Naive B cell (primary cell): ENCODE measurements at regions not wholly inside any gene's neighbourhood (a gene's known extent, or its start where the extent isn't known, plus 50 kb on each side); places are given as distances from the start of the nearest gene placed in this dataset.
"Not testable (repeated sequence)": the region's sequence is repeated elsewhere in the genome, so short reads cannot be mapped to it uniquely, and the experiment has no call there.

Experiments
- ATAC-seq, 2 donors: fragments of 150-1000 bp; cut with Tn5 transposase; 2 replicates each; pipeline ENCODE4 v1.10.0; 2021; ENCODE audit warnings: low read depth in 2 of 2, mild to moderate bottlenecking in 2 of 2, moderate library complexity in 2 of 2
- DNase-seq: peaks from one replicate; pipeline ENCODE4 v3.0.0; 2022
- H3K27ac Mint-ChIP-seq, 6 donors: one replicate each; pipeline ENCODE4 v1.8.0; 2020 to 2022; ENCODE audit warnings: mild to moderate bottlenecking in 6 of 6, mixed read lengths in 6 of 6, moderate library complexity in 5 of 6, inconsistent platforms in 2 of 6
- H3K27me3 Mint-ChIP-seq, 3 donors: one replicate each; pipeline ENCODE4 v1.8.0; 2021 to 2022; ENCODE audit warnings: mixed read lengths in 3 of 3, mild to moderate bottlenecking in 1 of 3
- H3K36me3 Mint-ChIP-seq, 2 donors: one replicate each; pipeline ENCODE4 v1.8.0; 2020 to 2022; ENCODE audit warnings: mixed read lengths in 2 of 2, inconsistent platforms in 1 of 2, mild to moderate bottlenecking in 1 of 2
- H3K4me1 Mint-ChIP-seq, 3 donors: one replicate each; pipeline ENCODE4 v1.8.0; 2020 to 2022; ENCODE audit warnings: mixed read lengths in 3 of 3, inconsistent platforms in 1 of 3, mild to moderate bottlenecking in 1 of 3, moderate library complexity in 1 of 3
- H3K4me3 Mint-ChIP-seq, 8 donors: one replicate each; pipeline ENCODE4 v1.8.0; 2020 to 2022; ENCODE audit warnings: mild to moderate bottlenecking in 8 of 8, mixed read lengths in 8 of 8, moderate library complexity in 8 of 8, inconsistent platforms in 2 of 8
- H3K9me3 Mint-ChIP-seq, 7 donors: one replicate each; pipeline ENCODE4 v1.8.0; 2020 to 2022; ENCODE audit warnings: mixed read lengths in 7 of 7, mild to moderate bottlenecking in 5 of 7, inconsistent platforms in 2 of 7, moderate library complexity in 1 of 7

DNA sequence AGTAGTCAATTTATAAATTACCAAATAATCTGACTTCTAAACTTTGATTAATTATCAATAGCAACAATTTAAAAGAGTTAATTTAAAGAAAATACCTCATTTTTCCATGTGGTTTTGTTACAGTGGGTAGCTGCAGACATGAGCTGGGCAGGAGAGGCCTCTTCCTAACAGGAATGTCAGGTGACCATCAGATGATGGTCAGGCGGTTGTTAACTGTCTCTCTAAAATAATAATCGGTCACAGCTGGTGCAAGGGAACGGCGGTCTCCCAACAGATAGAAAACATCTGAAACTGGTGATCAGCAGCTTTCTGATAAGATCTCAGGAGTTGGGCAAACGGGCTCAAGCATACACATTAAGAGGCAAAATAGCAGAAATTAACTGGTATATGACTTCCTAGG, 342.7 kb upstream of the CYLC2 start:
- Mint-ChIP-seq H3K36me3 (no peaks in the 10 kb centered on the region), H3K27ac (no peak overlapping the region), H3K9me3 (peaks cover 0 to 7% (median 0%) of the 10 kb centered on the region in 7 donors), H3K4me3 (no peak overlapping the region), H3K27me3 (no peaks in the 10 kb centered on the region), H3K4me1 (no peaks in the 10 kb centered on the region)
- ATAC-seq, result no peak
- DNase-seq, result no peak

DNA sequence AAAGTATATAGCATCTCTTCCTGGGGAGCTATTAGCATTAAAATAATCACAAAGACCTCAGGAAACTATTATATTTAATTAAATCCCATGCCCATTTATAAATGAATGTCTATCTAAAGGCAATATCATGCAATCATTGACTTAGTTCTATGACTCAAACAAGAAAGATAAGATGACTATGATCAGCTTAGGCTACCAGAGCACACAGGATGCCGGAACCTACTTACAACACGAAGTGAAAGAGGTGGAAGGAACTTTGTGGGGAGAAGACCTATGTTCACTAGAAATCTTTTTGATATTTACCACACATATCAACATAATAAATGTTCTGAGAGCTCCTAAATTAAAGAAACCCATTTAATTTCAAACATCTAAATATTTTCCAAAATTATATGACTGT, 344.2 kb upstream of the CYLC2 start:
- no peak for DNase-seq
- Mint-ChIP-seq H3K9me3 (peaks cover 0 to 7% (median 0%) of the 10 kb centered on the region in 7 donors), H3K27me3 (no peaks in the 10 kb centered on the region)

GRCh38 chr9:102642651-102643050, 352.5 kb upstream of the CYLC2 start:
- Mint-ChIP-seq H3K36me3 (no peaks in the 10 kb centered on the region), H3K27ac (no peak overlapping the region)

More for the DNA sequence above, 344.2 kb upstream of the CYLC2 start:
- Mint-ChIP-seq H3K36me3 (no peaks in the 10 kb centered on the region), H3K27ac (no peak overlapping the region), H3K4me3 (no peak overlapping the region), H3K4me1 (no peaks in the 10 kb centered on the region)
- ATAC-seq, result no peak

DNA sequence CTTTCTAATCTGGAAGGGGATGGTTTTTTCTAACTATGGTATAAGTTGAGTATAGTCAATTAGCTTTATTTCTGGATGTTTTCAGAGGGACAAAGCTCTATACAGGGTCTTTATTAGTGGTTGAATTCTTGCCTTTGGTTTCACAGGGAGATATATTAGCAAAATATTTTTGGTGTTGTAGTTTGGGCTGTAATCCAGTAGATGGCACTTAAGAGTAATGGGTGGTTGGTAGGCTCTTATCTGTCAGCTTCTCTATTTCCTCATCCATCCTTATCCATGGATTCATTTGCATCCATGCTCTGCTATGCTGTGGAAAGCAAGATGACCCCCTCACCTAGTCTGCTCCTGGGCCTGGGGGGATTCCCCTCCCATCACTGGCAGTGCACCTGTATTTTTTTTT, 363.6 kb upstream of the CYLC2 start:
- peak overlapping the region in 1 of 8 donors; percentile 16 for H3K4me3 Mint-ChIP-seq
- ATAC-seq (no peak), DNase-seq (no peak)
- H3K27ac Mint-ChIP-seq, result no peak overlapping the region
- no peaks in the 10 kb centered on the region for H3K27me3 Mint-ChIP-seq
- no peaks in the 10 kb centered on the region for H3K4me1 Mint-ChIP-seq
- H3K36me3 Mint-ChIP-seq, result no peaks in the 10 kb centered on the region
- peaks cover 0 to 11% (median 5%) of the 10 kb centered on the region in 7 donors for H3K9me3 Mint-ChIP-seq

More at GRCh38 chr9:102642651-102643050, 352.5 kb upstream of the CYLC2 start:
- H3K4me3 Mint-ChIP-seq, result no peak overlapping the region
- peaks cover 0 to 5% (median 0%) of the 10 kb centered on the region in 7 donors for H3K9me3 Mint-ChIP-seq
- DNase-seq, result no peak
- H3K27me3 Mint-ChIP-seq, result no peaks in the 10 kb centered on the region
- no peak for ATAC-seq
- no peaks in the 10 kb centered on the region for H3K4me1 Mint-ChIP-seq

DNA sequence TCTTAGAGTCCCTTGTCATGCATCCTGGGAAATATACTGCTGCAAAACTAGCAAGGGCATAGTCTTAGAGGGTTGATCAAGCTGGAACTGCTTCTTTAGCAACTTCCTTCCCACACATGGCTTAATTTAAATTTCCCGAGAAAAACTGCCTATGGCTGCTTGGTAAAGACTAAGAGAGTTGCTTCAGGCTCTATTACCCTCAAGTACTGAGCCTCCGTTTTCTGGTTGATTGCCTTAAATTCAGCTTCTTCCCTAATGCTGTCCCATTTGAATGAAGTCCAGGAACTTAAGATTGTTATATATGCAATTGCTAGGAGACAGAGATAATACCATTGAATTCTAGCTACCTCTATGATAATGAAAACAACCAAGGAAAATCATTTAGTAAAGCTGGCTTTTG, 385.7 kb upstream of the CYLC2 start:
- H3K9me3 Mint-ChIP-seq, result peaks cover 0 to 7% (median 0%) of the 10 kb centered on the region in 7 donors

DNA sequence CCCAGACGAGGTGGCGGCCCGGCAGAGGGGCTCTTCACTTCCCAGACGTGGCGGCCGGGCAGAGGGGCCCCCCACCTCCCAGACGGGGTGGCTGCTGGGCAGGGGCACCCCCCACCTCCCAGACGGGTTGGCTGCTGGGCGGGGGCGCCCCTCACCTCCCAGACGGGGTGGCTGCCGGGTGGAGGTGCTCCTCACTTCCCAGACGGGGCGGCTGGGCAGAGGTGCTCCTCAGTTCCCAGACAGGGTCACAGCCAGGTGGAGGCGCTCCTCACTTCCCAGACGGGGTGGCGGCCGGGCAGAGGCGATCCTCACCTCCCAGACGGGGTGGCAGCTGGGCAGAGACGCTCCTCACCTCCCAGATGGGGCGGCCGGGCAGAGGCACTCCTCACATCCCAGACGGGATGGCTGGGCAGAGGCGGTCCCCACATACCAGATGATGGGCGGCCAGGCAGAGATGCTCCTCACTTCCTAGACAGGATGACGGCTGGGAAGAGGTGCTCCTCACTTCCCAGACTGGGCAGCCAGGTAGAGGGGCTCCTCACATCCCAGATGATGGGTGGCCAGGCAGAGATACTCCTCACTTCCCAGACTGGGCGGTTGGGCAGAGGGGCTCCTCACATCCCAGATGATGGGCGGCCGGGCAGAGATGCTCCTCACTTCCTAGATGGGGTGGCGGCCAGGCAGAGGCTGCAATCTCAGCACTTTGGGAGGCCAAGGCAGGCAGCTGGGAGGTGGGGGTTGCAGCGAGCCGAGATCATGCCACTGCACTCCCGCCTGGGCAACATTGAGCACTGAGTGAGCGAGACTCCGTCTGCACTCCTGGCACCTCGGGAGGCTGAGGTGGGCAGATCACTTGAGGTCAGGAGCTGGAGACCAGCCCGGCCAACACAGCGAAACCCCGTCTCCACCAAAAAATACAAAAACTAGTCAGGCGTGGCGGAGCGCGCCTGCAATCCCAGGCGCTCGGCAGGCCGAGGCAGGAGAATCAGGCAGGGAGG, 391.6 kb upstream of the CYLC2 start:
- H3K4me1 Mint-ChIP-seq, H3K36me3 Mint-ChIP-seq, DNase-seq, H3K4me3 Mint-ChIP-seq, ATAC-seq, H3K27me3 Mint-ChIP-seq: not testable (repeated sequence)
- peak overlapping the region in 1 of 6 donors; percentile 90 for H3K27ac Mint-ChIP-seq
- H3K9me3 Mint-ChIP-seq, result peaks cover 4 to 18% (median 13%) of the 10 kb centered on the region in 7 donors

More for the DNA sequence above, 385.7 kb upstream of the CYLC2 start:
- H3K4me1 Mint-ChIP-seq, result no peaks in the 10 kb centered on the region
- H3K4me3 Mint-ChIP-seq, result no peak overlapping the region
- H3K36me3 Mint-ChIP-seq, result no peaks in the 10 kb centered on the region
- DNase-seq, result no peak
- ATAC-seq, result no peak
- H3K27ac Mint-ChIP-seq, result no peak overlapping the region
- H3K27me3 Mint-ChIP-seq, result no peaks in the 10 kb centered on the region

DNA sequence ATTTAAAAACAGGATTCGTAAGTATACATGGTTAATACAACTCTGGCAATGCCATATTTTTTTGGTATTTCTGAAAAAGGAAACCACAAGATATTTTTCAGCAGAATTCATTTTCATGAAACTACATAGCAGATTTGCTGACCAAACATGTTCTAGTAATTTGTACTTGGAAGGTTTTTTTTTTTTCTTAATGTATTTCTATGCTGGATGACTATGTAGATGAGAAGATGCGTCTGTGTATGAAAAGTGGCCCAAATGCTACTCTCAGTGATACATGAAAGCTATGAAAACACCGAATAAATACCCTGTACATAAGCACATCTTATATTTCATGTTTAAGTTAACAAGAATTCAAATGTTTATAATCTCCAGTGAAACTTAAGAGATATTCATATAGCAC, 400.9 kb upstream of the CYLC2 start:
- ATAC-seq, result no peak
- Mint-ChIP-seq H3K36me3 (no peaks in the 10 kb centered on the region), H3K27me3 (no peaks in the 10 kb centered on the region), H3K4me3 (no peak overlapping the region), H3K27ac (no peak overlapping the region), H3K9me3 (peaks cover 0 to 19% (median 6%) of the 10 kb centered on the region in 7 donors), H3K4me1 (no peaks in the 10 kb centered on the region)
- DNase-seq, result no peak

GRCh38 chr9:102587281-102587680, 407.9 kb upstream of the CYLC2 start:
- H3K27ac Mint-ChIP-seq, result no peak overlapping the region
- DNase-seq, result no peak
- no peak overlapping the region for H3K4me3 Mint-ChIP-seq
- H3K9me3 Mint-ChIP-seq, result peaks cover 0 to 6% (median 0%) of the 10 kb centered on the region in 7 donors
- no peaks in the 10 kb centered on the region for H3K36me3 Mint-ChIP-seq
- no peak for ATAC-seq
- no peaks in the 10 kb centered on the region for H3K4me1 Mint-ChIP-seq
- H3K27me3 Mint-ChIP-seq, result no peaks in the 10 kb centered on the region

DNA sequence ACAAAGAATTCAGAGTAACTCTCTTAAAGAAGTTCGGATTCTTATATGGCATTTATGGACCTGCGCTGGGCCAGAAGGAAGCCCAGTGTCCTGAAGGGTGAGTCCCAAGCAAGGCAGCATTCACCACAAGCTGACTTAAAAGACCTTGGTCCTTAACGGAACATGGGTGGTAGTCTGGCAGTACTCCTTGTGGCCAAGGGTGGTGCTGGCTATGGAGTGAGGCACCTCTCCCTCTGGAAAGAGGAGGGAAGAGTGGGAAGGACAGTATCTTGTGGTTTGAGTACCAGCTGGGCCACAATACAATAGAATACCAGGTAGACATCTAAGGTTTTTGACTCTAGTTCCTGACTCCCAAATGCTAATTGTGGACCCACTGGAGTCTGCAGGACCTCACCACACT, 425.7 kb upstream of the CYLC2 start:
- no peak overlapping the region for H3K27ac Mint-ChIP-seq
- no peak for ATAC-seq
- H3K4me1 Mint-ChIP-seq, result no peaks in the 10 kb centered on the region
- no peaks in the 10 kb centered on the region for H3K36me3 Mint-ChIP-seq
- H3K27me3 Mint-ChIP-seq, result no peaks in the 10 kb centered on the region
- no peak overlapping the region for H3K4me3 Mint-ChIP-seq
- peaks cover 0 to 27% (median 2%) of the 10 kb centered on the region in 7 donors for H3K9me3 Mint-ChIP-seq
- no peak for DNase-seq

GRCh38 chr9:102551346-102551745, 443.8 kb upstream of the CYLC2 start:
- H3K36me3 Mint-ChIP-seq, result peaks cover 0 to 8% of the 10 kb centered on the region in 2 donors
- no peak overlapping the region for H3K27ac Mint-ChIP-seq
- ATAC-seq (no peak), DNase-seq (no peak)
- H3K27me3 Mint-ChIP-seq, result no peaks in the 10 kb centered on the region
- peaks cover 10 to 33% (median 18%) of the 10 kb centered on the region in 7 donors for H3K9me3 Mint-ChIP-seq
- H3K4me3 Mint-ChIP-seq, result no peak overlapping the region
- H3K4me1 Mint-ChIP-seq, result no peaks in the 10 kb centered on the region

DNA sequence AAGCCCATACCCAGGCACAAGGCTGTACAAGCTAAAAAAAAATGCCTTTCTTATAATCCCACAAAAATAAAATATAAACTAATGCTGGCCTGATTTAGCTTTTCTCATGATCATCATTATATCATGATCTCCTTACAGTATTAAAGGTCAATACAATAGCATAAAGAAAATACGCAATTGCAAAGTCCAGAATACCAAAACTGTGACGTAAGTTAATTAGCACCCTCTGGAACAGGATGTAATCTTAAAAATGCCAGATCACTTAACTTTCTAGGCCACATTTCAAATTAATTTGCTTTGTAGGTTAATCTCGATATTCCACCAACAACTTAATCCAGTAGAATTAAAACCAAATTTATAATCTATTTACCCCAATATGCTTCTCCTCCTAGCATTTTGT, 444.2 kb upstream of the CYLC2 start:
- ATAC-seq (no peak), DNase-seq (no peak)
- Mint-ChIP-seq H3K36me3 (peaks cover 0 to 8% of the 10 kb centered on the region in 2 donors), H3K4me1 (no peaks in the 10 kb centered on the region), H3K9me3 (peaks cover 10 to 33% (median 18%) of the 10 kb centered on the region in 7 donors), H3K27ac (no peak overlapping the region), H3K4me3 (no peak overlapping the region), H3K27me3 (no peaks in the 10 kb centered on the region)

- no peak for DNase-seq
- Mint-ChIP-seq H3K27ac (no peak overlapping the region), H3K4me1 (no peaks in the 10 kb centered on the region), H3K36me3 (peaks cover 0 to 8% of the 10 kb centered on the region in 2 donors), H3K9me3 (peaks cover 10 to 33% (median 18%) of the 10 kb centered on the region in 7 donors), H3K27me3 (no peaks in the 10 kb centered on the region), H3K4me3 (no peak overlapping the region)
- no peak for ATAC-seq
Measured at GRCh38 chr9:102550266-102550665, 444.9 kb upstream of the CYLC2 start.

DNA sequence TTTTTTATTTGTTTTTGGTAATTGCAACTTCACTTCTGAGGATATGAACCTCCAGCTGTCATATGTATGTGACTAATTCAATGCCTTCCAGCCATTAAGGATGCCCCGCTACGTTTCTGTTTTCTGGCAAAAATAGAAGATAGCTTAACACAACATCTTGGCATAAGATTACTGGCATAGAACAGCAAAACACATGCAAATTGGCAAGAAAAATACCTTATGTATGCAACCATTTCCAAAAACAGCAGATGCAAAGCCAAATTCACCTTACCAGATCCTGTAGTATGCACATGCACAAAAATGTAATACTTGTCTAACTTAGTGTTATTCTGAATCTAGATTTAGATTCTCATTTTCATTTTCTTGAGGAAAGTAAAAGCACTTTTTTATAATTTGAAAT, 461.1 kb upstream of the CYLC2 start:
- no peak overlapping the region for H3K4me3 Mint-ChIP-seq
- H3K27ac Mint-ChIP-seq, result no peak overlapping the region
- no peaks in the 10 kb centered on the region for H3K4me1 Mint-ChIP-seq
- ATAC-seq, result no peak
- H3K9me3 Mint-ChIP-seq, result peaks cover 0 to 3% (median 0%) of the 10 kb centered on the region in 7 donors
- no peaks in the 10 kb centered on the region for H3K36me3 Mint-ChIP-seq
- no peak for DNase-seq
- no peaks in the 10 kb centered on the region for H3K27me3 Mint-ChIP-seq

DNA sequence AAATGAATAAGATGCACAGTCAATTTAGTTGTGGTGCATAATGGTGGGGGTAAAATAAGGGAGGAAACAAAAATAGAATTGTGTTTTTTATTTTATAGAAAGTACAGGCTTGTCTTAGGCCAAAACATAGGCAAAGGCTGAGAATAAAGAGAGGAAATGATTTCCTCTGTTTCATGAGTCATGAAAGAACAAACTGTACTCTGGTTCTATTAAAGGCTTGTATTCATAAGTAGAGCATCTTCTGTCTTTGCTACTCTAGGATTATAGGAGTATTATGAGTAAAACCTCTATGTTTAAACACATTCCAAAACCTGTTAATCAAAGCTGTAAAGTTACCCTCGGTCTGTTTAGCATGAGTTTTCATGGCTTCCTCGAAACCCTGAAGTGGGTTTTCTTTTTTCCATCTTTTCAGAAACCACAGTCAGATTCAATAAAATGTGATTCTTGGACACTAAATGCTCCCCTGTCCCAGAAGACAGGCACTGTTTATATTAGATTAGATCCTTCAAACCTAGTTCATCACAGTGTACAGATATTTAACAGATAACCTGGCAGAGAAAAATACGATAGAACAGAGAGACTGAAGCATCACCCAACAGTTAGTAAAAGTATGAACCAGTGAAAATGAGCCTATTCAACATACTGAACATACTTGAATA, 473.9 kb upstream of the CYLC2 start:
- H3K27ac Mint-ChIP-seq, result no peak overlapping the region
- DNase-seq (no peak), ATAC-seq (no peak)
- H3K27me3 Mint-ChIP-seq, result no peaks in the 10 kb centered on the region
- no peaks in the 10 kb centered on the region for H3K4me1 Mint-ChIP-seq
- no peaks in the 10 kb centered on the region for H3K36me3 Mint-ChIP-seq
- peaks cover 0 to 4% (median 2%) of the 10 kb centered on the region in 7 donors for H3K9me3 Mint-ChIP-seq
- no peak overlapping the region for H3K4me3 Mint-ChIP-seq
